HepG2 (cell line): ENCODE measurements at regions not wholly inside any gene's neighbourhood (a gene's known extent, or its start where the extent isn't known, plus 50 kb on each side); places are given as distances from the start of the nearest gene placed in this dataset.

ENCODE experiments used
- CHD2 ChIP-seq: IDR thresholded peaks from 2 replicates; pipeline ENCODE4 v1.6.1; 2011; ENCODE audit warnings: low read depth, low read length, improper control_type of control experiment
- ESRRA ChIP-seq: sonication (generic); formaldehyde crosslinking; IDR thresholded peaks from 2 replicates; pipeline ENCODE4 v1.5.1; 2020; ENCODE audit warnings: mild to moderate bottlenecking, low read depth, missing genetic modification reagents
- GABPA ChIP-seq, 2 experiments: IDR thresholded peaks; 2 replicates each; pipeline ENCODE4 v1.6.1; 2011 to 2016; ENCODE audit warnings: low read depth in 2 of 2, low read length in 1 of 2, missing biosample characterization in 1 of 2, missing genetic modification characterization in 1 of 2
- GTF2F1 ChIP-seq: fragments of 150-350 bp; IDR thresholded peaks from 2 replicates; pipeline ENCODE4 v1.6.1; 2014; ENCODE audit warnings: low read length
- HDAC1 ChIP-seq: sonication (generic); formaldehyde crosslinking; IDR thresholded peaks from 2 replicates; pipeline ENCODE4 v1.5.1; 2020; ENCODE audit warnings: mild to moderate bottlenecking, missing genetic modification reagents
- HDAC6 ChIP-seq: fragments of 200-600 bp; sonication (generic); IDR thresholded peaks from 2 replicates; pipeline ENCODE4 v1.7.0; 2017; ENCODE audit warnings: mild to moderate bottlenecking, antibody characterized with exemption, low read length, low read depth
- KDM5A ChIP-seq: fragments of 200-600 bp; sonication (generic); IDR thresholded peaks from 2 replicates; pipeline ENCODE4 v1.7.0; 2018; ENCODE audit warnings: antibody characterized with exemption, mild to moderate bottlenecking, low read length, borderline replicate concordance
- KLF13 ChIP-seq: sonication (generic); formaldehyde crosslinking; IDR thresholded peaks from 2 replicates; pipeline ENCODE4 v1.4.0; 2020; ENCODE audit warnings: mild to moderate bottlenecking, missing genetic modification reagents
- NFIB ChIP-seq: sonication (generic); formaldehyde crosslinking; IDR thresholded peaks from 2 replicates; pipeline ENCODE4 v1.9.0; 2021; ENCODE audit warnings: missing genetic modification reagents, mild to moderate bottlenecking, borderline replicate concordance
- NR2C2 ChIP-seq: sonication (generic); formaldehyde crosslinking; IDR thresholded peaks from 2 replicates; pipeline ENCODE4 v1.4.0; 2020; ENCODE audit warnings: missing genetic modification reagents, mild to moderate bottlenecking, moderate library complexity, borderline replicate concordance
- SATB2 ChIP-seq: sonication (generic); formaldehyde crosslinking; IDR thresholded peaks from 2 replicates; pipeline ENCODE4 v1.5.0; 2020; ENCODE audit warnings: missing genetic modification reagents
- SMARCE1 ChIP-seq: fragments of 450-650 bp; IDR thresholded peaks from 2 replicates; pipeline ENCODE4 v1.6.1; 2017; ENCODE audit warnings: borderline replicate concordance
- SNAPC2 ChIP-seq: sonication (generic); formaldehyde crosslinking; IDR thresholded peaks from 2 replicates; pipeline ENCODE4 v1.8.1; 2022; ENCODE audit warnings: mild to moderate bottlenecking, missing genetic modification reagents
- SRSF9 ChIP-seq: fragments of 200-400 bp; formaldehyde crosslinking; IDR thresholded peaks from 2 replicates; pipeline ENCODE4 v1.6.1; 2018; ENCODE audit warnings: borderline replicate concordance, mild to moderate bottlenecking, low read depth, low read length; ENCODE audit not compliant: insufficient read depth, poor library complexity, severe bottlenecking
- STAG1 ChIP-seq: sonication (generic); formaldehyde crosslinking; IDR thresholded peaks from 2 replicates; pipeline ENCODE4 v1.4.0; 2020; ENCODE audit warnings: missing genetic modification reagents
- TBP ChIP-seq: sonication (generic); formaldehyde crosslinking; IDR thresholded peaks from 2 replicates; pipeline ENCODE4 v1.5.0; 2020; ENCODE audit warnings: missing genetic modification reagents
- ZEB1 ChIP-seq: IDR thresholded peaks from 2 replicates; pipeline ENCODE4 v1.6.1; 2012; ENCODE audit warnings: mild to moderate bottlenecking, low read depth, inconsistent platforms; ENCODE audit not compliant: insufficient replicate concordance
- ZNF207 ChIP-seq: fragments of 450-650 bp; IDR thresholded peaks from 2 replicates; pipeline ENCODE4 v1.6.1; 2016; ENCODE audit warnings: antibody characterized with exemption, borderline replicate concordance
- ZNF30 ChIP-seq: sonication (generic); formaldehyde crosslinking; IDR thresholded peaks from 2 replicates; pipeline ENCODE4 v1.5.0; 2020; ENCODE audit warnings: mild to moderate bottlenecking, missing genetic modification reagents
- TF ChIP-seq, protein P1 (sequence below): sonication (generic); formaldehyde crosslinking; IDR thresholded peaks from 2 replicates; pipeline ENCODE4 v1.8.0; 2022; ENCODE audit warnings: mild to moderate bottlenecking, missing genetic modification reagents, moderate library complexity
- TF ChIP-seq, protein P2 (sequence below): sonication (generic); formaldehyde crosslinking; IDR thresholded peaks from 2 replicates; pipeline ENCODE4 v1.5.0; 2020; ENCODE audit warnings: missing genetic modification reagents
- TF ChIP-seq, protein P3 (sequence below): sonication (generic); formaldehyde crosslinking; IDR thresholded peaks from 2 replicates; pipeline ENCODE4 v1.9.0; 2021; ENCODE audit warnings: missing genetic modification reagents, borderline replicate concordance
- TF ChIP-seq, protein P4 (sequence below): sonication (generic); formaldehyde crosslinking; IDR thresholded peaks from 2 replicates; pipeline ENCODE4 v1.5.1; 2020; ENCODE audit warnings: mild to moderate bottlenecking, missing genetic modification reagents, borderline replicate concordance

DNA sequence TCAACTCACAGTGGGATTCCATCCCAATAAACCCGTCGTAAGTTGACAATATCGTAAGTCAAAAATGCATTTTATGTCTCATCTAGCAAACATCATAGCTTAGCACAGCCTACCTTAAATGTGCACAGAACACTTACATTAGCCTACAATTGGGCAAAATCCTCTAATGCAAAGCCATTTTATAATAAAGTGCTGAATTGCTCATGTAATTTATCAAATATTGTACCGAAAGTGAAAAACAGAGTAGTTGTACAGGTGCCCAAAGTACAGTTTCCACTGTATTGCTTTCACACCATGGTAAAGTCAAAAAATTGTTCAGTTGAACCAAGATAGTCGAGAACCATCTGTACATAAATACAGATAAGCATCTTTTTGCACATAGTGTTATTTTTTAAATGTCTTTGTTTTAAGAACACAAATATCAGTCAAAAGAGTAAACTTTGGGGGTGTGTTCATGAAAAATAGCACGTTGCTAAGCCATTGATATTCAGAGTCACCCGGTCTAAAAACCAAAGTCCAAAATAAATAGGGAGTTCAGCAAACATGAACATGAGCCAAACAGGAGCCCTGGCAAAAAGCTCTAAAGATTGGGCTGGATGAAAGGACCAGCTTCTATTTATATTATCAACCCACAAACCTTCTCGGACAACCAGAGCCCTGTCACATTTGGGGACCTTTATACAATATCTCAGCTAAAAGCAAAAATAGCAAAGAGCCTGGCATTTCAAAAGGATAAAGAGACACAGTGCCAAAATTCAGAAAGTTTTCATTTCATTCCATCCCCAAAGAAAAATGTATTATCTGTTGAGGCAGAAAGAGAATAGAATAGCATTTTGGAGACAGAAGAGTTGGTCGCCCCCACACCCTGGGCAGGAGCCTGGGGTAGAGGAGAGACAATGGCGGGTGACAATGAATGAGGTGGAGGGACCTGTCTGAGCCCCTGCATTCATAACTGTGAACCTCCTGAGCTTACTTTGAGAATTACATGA lies 105.9 kb upstream of the SH3BP4 start (continued):
- no peak for TF ChIP-seq GABPA (IDR thresholded peaks at IDR 0.05; ENCODE audit: low read depth, low read length)
- no peak; the same call in 1 of the 2 replicates for TF ChIP-seq GABPA (CRISPR knock-in tag; IDR thresholded peaks at IDR 0.05; ENCODE audit: low read depth)
- TF ChIP-seq SNAPC2 (CRISPR knock-in tag), result peak; percentile 55; the same call in 1 of the 2 replicates
- peak; percentile 54; the same call in 1 of the 2 replicates for TF ChIP-seq HDAC1 (CRISPR knock-in tag)
- TF ChIP-seq NR2C2 (CRISPR knock-in tag), result peak; percentile 28; the same call in 1 of the 2 replicates
- TF ChIP-seq STAG1 (CRISPR knock-in tag), result no peak; the same call in 1 of the 2 replicates
- no peak for TF ChIP-seq HDAC6
- no peak for TF ChIP-seq NFIB (CRISPR knock-in tag)
- no peak for TF ChIP-seq KLF13 (CRISPR knock-in tag)
- TF ChIP-seq ZNF207, result no peak
- TF ChIP-seq ZEB1, result no peak
- TF ChIP-seq GTF2F1, result no peak
- TF ChIP-seq, protein P1, sequence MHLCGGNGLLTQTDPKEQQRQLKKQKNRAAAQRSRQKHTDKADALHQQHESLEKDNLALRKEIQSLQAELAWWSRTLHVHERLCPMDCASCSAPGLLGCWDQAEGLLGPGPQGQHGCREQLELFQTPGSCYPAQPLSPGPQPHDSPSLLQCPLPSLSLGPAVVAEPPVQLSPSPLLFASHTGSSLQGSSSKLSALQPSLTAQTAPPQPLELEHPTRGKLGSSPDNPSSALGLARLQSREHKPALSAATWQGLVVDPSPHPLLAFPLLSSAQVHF (CRISPR knock-in tag), result no peak
- no peak for TF ChIP-seq TBP
- no peak for TF ChIP-seq SATB2 (CRISPR knock-in tag)
- TF ChIP-seq, protein P2, sequence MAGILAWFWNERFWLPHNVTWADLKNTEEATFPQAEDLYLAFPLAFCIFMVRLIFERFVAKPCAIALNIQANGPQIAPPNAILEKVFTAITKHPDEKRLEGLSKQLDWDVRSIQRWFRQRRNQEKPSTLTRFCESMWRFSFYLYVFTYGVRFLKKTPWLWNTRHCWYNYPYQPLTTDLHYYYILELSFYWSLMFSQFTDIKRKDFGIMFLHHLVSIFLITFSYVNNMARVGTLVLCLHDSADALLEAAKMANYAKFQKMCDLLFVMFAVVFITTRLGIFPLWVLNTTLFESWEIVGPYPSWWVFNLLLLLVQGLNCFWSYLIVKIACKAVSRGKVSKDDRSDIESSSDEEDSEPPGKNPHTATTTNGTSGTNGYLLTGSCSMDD, result no peak
- TF ChIP-seq, protein P3, sequence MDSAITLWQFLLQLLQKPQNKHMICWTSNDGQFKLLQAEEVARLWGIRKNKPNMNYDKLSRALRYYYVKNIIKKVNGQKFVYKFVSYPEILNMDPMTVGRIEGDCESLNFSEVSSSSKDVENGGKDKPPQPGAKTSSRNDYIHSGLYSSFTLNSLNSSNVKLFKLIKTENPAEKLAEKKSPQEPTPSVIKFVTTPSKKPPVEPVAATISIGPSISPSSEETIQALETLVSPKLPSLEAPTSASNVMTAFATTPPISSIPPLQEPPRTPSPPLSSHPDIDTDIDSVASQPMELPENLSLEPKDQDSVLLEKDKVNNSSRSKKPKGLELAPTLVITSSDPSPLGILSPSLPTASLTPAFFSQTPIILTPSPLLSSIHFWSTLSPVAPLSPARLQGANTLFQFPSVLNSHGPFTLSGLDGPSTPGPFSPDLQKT (CRISPR knock-in tag), result no peak
- no peak for TF ChIP-seq ZNF30 (CRISPR knock-in tag)
- peak; percentile 83 for TF ChIP-seq ESRRA (CRISPR knock-in tag)
- TF ChIP-seq CHD2, result no peak
- TF ChIP-seq SRSF9, result no peak
- no peak for TF ChIP-seq SMARCE1
- TF ChIP-seq, protein P4, sequence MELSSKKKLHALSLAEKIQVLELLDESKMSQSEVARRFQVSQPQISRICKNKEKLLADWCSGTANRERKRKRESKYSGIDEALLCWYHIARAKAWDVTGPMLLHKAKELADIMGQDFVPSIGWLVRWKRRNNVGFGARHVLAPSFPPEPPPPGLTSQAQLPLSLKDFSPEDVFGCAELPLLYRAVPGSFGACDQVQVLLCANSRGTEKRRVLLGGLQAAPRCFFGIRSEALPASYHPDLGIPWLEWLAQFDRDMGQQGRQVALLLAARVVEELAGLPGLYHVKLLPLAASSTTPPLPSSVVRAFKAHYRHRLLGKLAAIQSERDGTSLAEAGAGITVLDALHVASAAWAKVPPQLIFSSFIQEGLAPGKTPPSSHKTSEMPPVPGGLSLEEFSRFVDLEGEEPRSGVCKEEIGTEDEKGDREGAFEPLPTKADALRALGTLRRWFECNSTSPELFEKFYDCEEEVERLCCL (CRISPR knock-in tag), result no peak
- no peak for TF ChIP-seq KDM5A
